Limb (tissue), 2 donors: ENCODE measurements at regions not wholly inside any gene's neighbourhood (a gene's known extent, or its start where the extent isn't known, plus 50 kb on each side); places are given as distances from the start of the nearest gene placed in this dataset.
"Not testable (repeated sequence)": the region's sequence is repeated elsewhere in the genome, so short reads cannot be mapped to it uniquely, and the experiment has no call there.

Source experiments
- DNase-seq, 2 donors: peaks; one replicate each; pipeline ENCODE4 v3.0.0-alpha.2; 2016; ENCODE audit errors: extremely low spot score in 2 of 2

GRCh38 chr7:15054304-15054703 is 151.8 kb upstream of the DGKB start:
- not testable (repeated sequence) for DNase-seq

GRCh38 chr7:15049157-15049556 is 146.6 kb upstream of the DGKB start:
- no peak for DNase-seq

GRCh38 chr7:15046861-15047260 is 144.3 kb upstream of the DGKB start:
- no peak for DNase-seq

- peak in 1 of 2 donors; percentile 24 for DNase-seq
Measured at GRCh38 chr7:15043931-15044330, 141.4 kb upstream of the DGKB start.

GRCh38 chr7:15042285-15043065 is 139.9 kb upstream of the DGKB start:
- DNase-seq, result no peak

GRCh38 chr7:15041226-15041625 is 138.7 kb upstream of the DGKB start:
- no peak for DNase-seq

- DNase-seq, result no peak
Measured at GRCh38 chr7:15035814-15036213, 133.3 kb upstream of the DGKB start.

GRCh38 chr7:15033039-15033438 is 130.5 kb upstream of the DGKB start:
- DNase-seq, result no peak

- no peak for DNase-seq
Measured at GRCh38 chr7:15018981-15019380, 116.4 kb upstream of the DGKB start.

- peak in 1 of 2 donors; percentile 15 for DNase-seq
Measured at GRCh38 chr7:15016766-15017165, 114.2 kb upstream of the DGKB start.

- DNase-seq, result no peak
Measured at GRCh38 chr7:15016315-15016667, 113.7 kb upstream of the DGKB start.

GRCh38 chr7:15015545-15016314 is 113.2 kb upstream of the DGKB start:
- peak; percentile 46 to 80 for DNase-seq

- DNase-seq, result no peak
Measured at GRCh38 chr7:15012135-15012534, 109.6 kb upstream of the DGKB start.

- DNase-seq, result no peak
Measured at GRCh38 chr7:15011289-15011688, 108.7 kb upstream of the DGKB start.

GRCh38 chr7:15007507-15007906 is 105.0 kb upstream of the DGKB start:
- DNase-seq, result no peak

- no peak for DNase-seq
Measured at GRCh38 chr7:15005672-15006071, 103.1 kb upstream of the DGKB start.

GRCh38 chr7:15000157-15000556 is 97.6 kb upstream of the DGKB start:
- DNase-seq, result no peak

- no peak for DNase-seq
Measured at GRCh38 chr7:14999331-14999730, 96.8 kb upstream of the DGKB start.

- DNase-seq, result no peak
Measured at GRCh38 chr7:14995774-14996173, 93.2 kb upstream of the DGKB start.

- peak in 1 of 2 donors; percentile 11 for DNase-seq
Measured at GRCh38 chr7:14988941-14989340, 86.4 kb upstream of the DGKB start.

- no peak for DNase-seq
Measured at GRCh38 chr7:14978687-14979086, 76.1 kb upstream of the DGKB start.

GRCh38 chr7:14974688-14975087 is 72.1 kb upstream of the DGKB start:
- DNase-seq, result no peak
